ENCODE measurements at regions not wholly inside any gene's neighbourhood (a gene's known extent, or its start where the extent isn't known, plus 50 kb on each side); places are given as distances from the start of the nearest gene placed in this dataset.

- no peaks in the 10 kb centered on the region for H3K27me3 ChIP-seq (ENCODE audit: low read length)
- DNase-seq: no peak
- H3K79me2 ChIP-seq (ENCODE audit: low read length): no peaks in the 10 kb centered on the region
- no peaks in the 10 kb centered on the region for H3F3A ChIP-seq (ENCODE audit: low read length, unreplicated experiment)
- TF ChIP-seq EZH2phosphoT487 (IDR thresholded peaks at IDR 0.05; ENCODE audit: borderline replicate concordance, low read length) (no peak), CTCF (conservative IDR thresholded peaks at IDR 0.05; ENCODE audit: low read depth, low read length) (no peak), EZH2 (IDR thresholded peaks at IDR 0.05; ENCODE audit: low read length, unreplicated experiment) (no peak)
- H3K4me2 ChIP-seq (ENCODE audit: low read length): no peak overlapping the region
- no peak overlapping the region for H2AFZ ChIP-seq (ENCODE audit: low read length)
- intact Hi-C loops (cut with micrococcal nuclease): no loop called here
- H3K27ac ChIP-seq (ENCODE audit: low read length): no peak overlapping the region
- no peak for ATAC-seq
- no peaks in the 10 kb centered on the region for H3K9me2 ChIP-seq (replicated peaks; ENCODE audit: low read length)
- ChIA-PET POLR2A (ENCODE audit: unreplicated experiment) (no interaction called here), CTCF (no interaction called here)
- no TSS peak for BruUV-seq (replicated peaks)
- H3K9me3 ChIP-seq (ENCODE audit: low read length): no peaks in the 10 kb centered on the region
- H3K4me3 ChIP-seq (ENCODE audit: low read length): no peak overlapping the region
- H3K9ac ChIP-seq (ENCODE audit: low read length): no peak overlapping the region
- no peaks in the 10 kb centered on the region for H4K20me1 ChIP-seq (ENCODE audit: low read length)
- H3K4me1 ChIP-seq (ENCODE audit: insufficient read depth, low read length): no peaks in the 10 kb centered on the region
- no peaks in the 10 kb centered on the region for H3K36me3 ChIP-seq (ENCODE audit: low read depth, low read length)
These were observed 274.7 kb downstream of the HAUS1 start for GRCh38 chr18:46378864-46379207.

GRCh38 chr18:46379323-46379950 lies 275.3 kb downstream of the HAUS1 start:
- Histone ChIP-seq H2AFZ (ENCODE audit: low read length) (no peak overlapping the region), H3K4me2 (ENCODE audit: low read length) (no peak overlapping the region), H3K27me3 (ENCODE audit: low read length) (no peaks in the 10 kb centered on the region), H3K9me3 (ENCODE audit: low read length) (no peaks in the 10 kb centered on the region), H3K27ac (ENCODE audit: low read length) (no peak overlapping the region), H4K20me1 (ENCODE audit: low read length) (no peaks in the 10 kb centered on the region), H3K36me3 (ENCODE audit: low read depth, low read length) (no peaks in the 10 kb centered on the region), H3F3A (ENCODE audit: low read length, unreplicated experiment) (no peaks in the 10 kb centered on the region), H3K79me2 (ENCODE audit: low read length) (no peaks in the 10 kb centered on the region), H3K9me2 (replicated peaks; ENCODE audit: low read length) (no peaks in the 10 kb centered on the region), H3K4me1 (ENCODE audit: insufficient read depth, low read length) (no peaks in the 10 kb centered on the region), H3K4me3 (ENCODE audit: low read length) (no peak overlapping the region), H3K9ac (ENCODE audit: low read length) (no peak overlapping the region)
- POLR2A ChIA-PET (ENCODE audit: unreplicated experiment): no interaction called here
- CTCF ChIA-PET: no interaction called here
- BruUV-seq (replicated peaks): no TSS peak
- DNase-seq: no peak
- no peak for TF ChIP-seq EZH2 (IDR thresholded peaks at IDR 0.05; ENCODE audit: low read length, unreplicated experiment)
- TF ChIP-seq CTCF (conservative IDR thresholded peaks at IDR 0.05; ENCODE audit: low read depth, low read length): no peak
- TF ChIP-seq EZH2phosphoT487 (IDR thresholded peaks at IDR 0.05; ENCODE audit: borderline replicate concordance, low read length): no peak
- intact Hi-C loops (cut with micrococcal nuclease): no loop called here
- no peak for ATAC-seq

- TF ChIP-seq CTCF (conservative IDR thresholded peaks at IDR 0.05; ENCODE audit: low read depth, low read length) (no peak), EZH2phosphoT487 (IDR thresholded peaks at IDR 0.05; ENCODE audit: borderline replicate concordance, low read length) (no peak), EZH2 (IDR thresholded peaks at IDR 0.05; ENCODE audit: low read length, unreplicated experiment) (no peak)
- H3K79me2 ChIP-seq (ENCODE audit: low read length): no peaks in the 10 kb centered on the region
- no peaks in the 10 kb centered on the region for H3K4me1 ChIP-seq (ENCODE audit: insufficient read depth, low read length)
- no peaks in the 10 kb centered on the region for H3F3A ChIP-seq (ENCODE audit: low read length, unreplicated experiment)
- H3K36me3 ChIP-seq (ENCODE audit: low read depth, low read length): no peaks in the 10 kb centered on the region
- no TSS peak for BruUV-seq (replicated peaks)
- no peak overlapping the region for H2AFZ ChIP-seq (ENCODE audit: low read length)
- ATAC-seq (no peak), DNase-seq (no peak)
- no peak overlapping the region for H3K4me3 ChIP-seq (ENCODE audit: low read length)
- H3K27me3 ChIP-seq (ENCODE audit: low read length): no peaks in the 10 kb centered on the region
- H3K4me2 ChIP-seq (ENCODE audit: low read length): no peak overlapping the region
- intact Hi-C loops (cut with micrococcal nuclease): no loop called here
- no peak overlapping the region for H3K27ac ChIP-seq (ENCODE audit: low read length)
- ChIA-PET POLR2A (ENCODE audit: unreplicated experiment) (no interaction called here), CTCF (no interaction called here)
- H4K20me1 ChIP-seq (ENCODE audit: low read length): no peaks in the 10 kb centered on the region
- no peaks in the 10 kb centered on the region for H3K9me2 ChIP-seq (replicated peaks; ENCODE audit: low read length)
- H3K9ac ChIP-seq (ENCODE audit: low read length): no peak overlapping the region
- H3K9me3 ChIP-seq (ENCODE audit: low read length): no peaks in the 10 kb centered on the region
These were observed 271.9 kb downstream of the LOXHD1 start for GRCh38 chr18:46385124-46385523.
